ENCODE measurements at regions not wholly inside any gene's neighbourhood (a gene's known extent, or its start where the extent isn't known, plus 50 kb on each side); places are given as distances from the start of the nearest gene placed in this dataset.

DNA sequence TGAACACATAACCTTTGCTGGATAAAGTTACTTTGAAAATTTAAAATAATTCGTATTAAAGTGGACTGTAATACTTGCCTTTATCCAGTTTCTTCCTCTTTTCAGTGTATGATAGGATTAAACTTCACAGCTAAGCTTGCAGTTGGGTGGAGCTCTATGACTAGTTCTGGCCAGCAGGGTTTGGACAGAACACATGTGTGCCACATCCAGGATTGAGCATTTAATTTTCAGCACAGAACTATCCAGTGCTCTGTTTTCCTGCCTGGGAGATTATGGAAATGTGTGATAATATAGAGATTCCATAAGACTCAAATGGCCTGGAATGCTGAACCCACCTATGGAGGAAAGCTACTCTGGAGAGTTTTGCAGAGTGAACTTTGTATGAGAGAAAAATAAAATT is 200.2 kb downstream of the OSR1 start:
- Histone ChIP-seq H3K4me2 (no peak overlapping the region), H2AFZ (ENCODE audit: low read depth) (no peak overlapping the region), H3K4me1 (ENCODE audit: low read depth, poor library complexity, severe bottlenecking) (no peaks in the 10 kb centered on the region), H3K9ac (no peak overlapping the region), H4K20me1 (ENCODE audit: insufficient read depth) (no peaks in the 10 kb centered on the region), H3K27ac (no peak overlapping the region), H3K4me3 (IDR thresholded peaks at IDR 0.05; ENCODE audit: insufficient read depth, low read depth, low read length) (no peak overlapping the region), H3K27me3 (ENCODE audit: insufficient read depth, low read depth) (no peaks in the 10 kb centered on the region), H3K79me2 (ENCODE audit: insufficient read depth, low read depth) (no peaks in the 10 kb centered on the region), H3K36me3 (ENCODE audit: insufficient read depth) (no peaks in the 10 kb centered on the region)
- TF ChIP-seq CTCF (conservative IDR thresholded peaks at IDR 0.05; ENCODE audit: low read depth, low read length): no peak

DNA sequence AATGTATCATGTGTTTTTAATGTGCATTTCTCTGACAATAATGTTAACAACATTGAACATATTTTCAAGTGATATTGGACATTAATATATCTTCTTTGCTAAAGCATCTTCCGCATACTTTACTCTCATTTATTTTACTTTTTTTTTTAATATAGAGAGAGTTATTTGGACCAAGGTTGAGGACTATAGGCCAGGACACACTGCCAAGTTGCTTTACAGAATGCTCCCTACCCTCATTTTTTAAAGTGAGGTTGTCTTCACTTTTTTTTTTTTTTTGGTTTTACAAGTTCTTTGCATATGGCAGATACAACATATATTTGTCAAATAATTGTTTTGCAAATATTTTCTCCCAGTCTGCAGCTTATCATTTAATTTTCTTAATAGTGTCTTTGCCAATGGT is 201.8 kb downstream of the OSR1 start:
- no peak overlapping the region for H3K4me2 ChIP-seq
- H3K27me3 ChIP-seq (ENCODE audit: insufficient read depth, low read depth): no peaks in the 10 kb centered on the region
- no peak for TF ChIP-seq CTCF (conservative IDR thresholded peaks at IDR 0.05; ENCODE audit: low read depth, low read length)
- H3K4me1 ChIP-seq (ENCODE audit: low read depth, poor library complexity, severe bottlenecking): no peaks in the 10 kb centered on the region
- no peak overlapping the region for H3K9ac ChIP-seq
- no peaks in the 10 kb centered on the region for H3K36me3 ChIP-seq (ENCODE audit: insufficient read depth)
- H2AFZ ChIP-seq (ENCODE audit: low read depth): no peak overlapping the region
- no peak overlapping the region for H3K4me3 ChIP-seq (IDR thresholded peaks at IDR 0.05; ENCODE audit: insufficient read depth, low read depth, low read length)
- H4K20me1 ChIP-seq (ENCODE audit: insufficient read depth): no peaks in the 10 kb centered on the region
- no peak overlapping the region for H3K27ac ChIP-seq
- no peaks in the 10 kb centered on the region for H3K79me2 ChIP-seq (ENCODE audit: insufficient read depth, low read depth)

- TF ChIP-seq CTCF (conservative IDR thresholded peaks at IDR 0.05; ENCODE audit: low read depth, low read length): no peak
These were observed 207.7 kb downstream of the OSR1 start for GRCh38 chr2:19150726-19151125.

GRCh38 chr2:19146867-19147266 is 211.6 kb downstream of the OSR1 start:
- Histone ChIP-seq H3K36me3 (ENCODE audit: insufficient read depth) (no peaks in the 10 kb centered on the region), H3K27me3 (ENCODE audit: insufficient read depth, low read depth) (no peaks in the 10 kb centered on the region), H3K9ac (no peak overlapping the region), H3K27ac (no peak overlapping the region), H2AFZ (ENCODE audit: low read depth) (no peak overlapping the region), H3K4me2 (no peak overlapping the region), H3K79me2 (ENCODE audit: insufficient read depth, low read depth) (no peaks in the 10 kb centered on the region), H3K4me3 (IDR thresholded peaks at IDR 0.05; ENCODE audit: insufficient read depth, low read depth, low read length) (no peak overlapping the region), H4K20me1 (ENCODE audit: insufficient read depth) (no peaks in the 10 kb centered on the region), H3K4me1 (ENCODE audit: low read depth, poor library complexity, severe bottlenecking) (no peaks in the 10 kb centered on the region)
- no peak for TF ChIP-seq CTCF (conservative IDR thresholded peaks at IDR 0.05; ENCODE audit: low read depth, low read length)

More at GRCh38 chr2:19150726-19151125, 207.7 kb downstream of the OSR1 start:
- Histone ChIP-seq H3K4me2 (no peak overlapping the region), H4K20me1 (ENCODE audit: insufficient read depth) (no peaks in the 10 kb centered on the region), H3K9ac (no peak overlapping the region), H3K4me3 (IDR thresholded peaks at IDR 0.05; ENCODE audit: insufficient read depth, low read depth, low read length) (no peak overlapping the region), H3K79me2 (ENCODE audit: insufficient read depth, low read depth) (no peaks in the 10 kb centered on the region), H2AFZ (ENCODE audit: low read depth) (no peak overlapping the region), H3K36me3 (ENCODE audit: insufficient read depth) (no peaks in the 10 kb centered on the region), H3K27me3 (ENCODE audit: insufficient read depth, low read depth) (no peaks in the 10 kb centered on the region), H3K4me1 (ENCODE audit: low read depth, poor library complexity, severe bottlenecking) (no peaks in the 10 kb centered on the region), H3K27ac (no peak overlapping the region)
